K562 (cell line): ENCODE measurements at regions not wholly inside any gene's neighbourhood (a gene's known extent, or its start where the extent isn't known, plus 50 kb on each side); places are given as distances from the start of the nearest gene placed in this dataset.

Source experiments
- ATAC-seq: fragments of 200-7000 bp; cut with Tn5 transposase; 3 replicates; pipeline ENCODE4 v1.9.1; 2020; ENCODE audit warnings: moderate library complexity
- BruUV-seq: library from RNA; stranded (reverse); fragments of 400-500 nt; replicated peaks from 2 replicates; lab custom pipeline; 2021; lab: Mats Ljungman, UMichigan
- CTCF ChIA-PET: fragments of 300-600 bp; formaldehyde crosslinking; extraction: SDS; loops from one replicate; lab custom pipeline; 2021; ENCODE audit warnings: low intra/inter-chr PET ratio; lab: Yijun Ruan, JAX
- POLR2A ChIA-PET: fragments of 300-600, 350-650 bp; sonication (Branson Sonifier 250); formaldehyde crosslinking; extraction: SDS; loops from one replicate; lab custom pipeline; 2021; ENCODE audit warnings: antibody characterized with exemption, inconsistent platforms; lab: Yijun Ruan, JAX
- DNase-seq, 4 experiments: peaks; one replicate each; pipeline versions ENCODE4 v3.0.0 to v3.0.0-alpha.2; 2011 to 2018; ENCODE audit warnings: low spot score in 3 of 4, mixed read lengths in 3 of 4; ENCODE audit errors: extremely low read depth in 1 of 4
- FAIRE-seq: peaks from 2 replicates; lab custom pipeline; 2011; peaks lifted over from hg19 to GRCh38; lab: Jason Lieb, UNC
- H2AFZ ChIP-seq: 2 replicates; pipeline ENCODE4 v1.6.0; 2011; ENCODE audit warnings: low read depth, low read length, control low read depth, inconsistent platforms
- H3K27ac ChIP-seq: fragments of 200-600 bp; 3 replicates; pipeline ENCODE4 v1.8.0; 2011; ENCODE audit warnings: low read depth, mild to moderate bottlenecking, control low read depth, inconsistent platforms, low read length, moderate library complexity, mixed read lengths; ENCODE audit errors: extremely low read depth
- H3K27me3 ChIP-seq, 2 experiments: fragments of 300-600 bp in 1 of 2; 2 replicates in 1 of 2; 3 replicates in 1 of 2; pipeline versions ENCODE4 v1.6.0 to v1.8.0; 2011; ENCODE audit warnings: inconsistent platforms in 2 of 2, low read length in 2 of 2, mild to moderate bottlenecking in 1 of 2, mixed read lengths in 1 of 2, moderate library complexity in 1 of 2; ENCODE audit not compliant: control insufficient read depth in 2 of 2, insufficient read depth in 2 of 2
- H3K36me3 ChIP-seq: fragments of 300-600 bp; 3 replicates; pipeline ENCODE4 v1.8.0; 2011; ENCODE audit warnings: mild to moderate bottlenecking, low read length, inconsistent platforms; ENCODE audit not compliant: control insufficient read depth, insufficient read depth
- H3K4me1 ChIP-seq, 2 experiments: fragments of 200-600 bp in 1 of 2; replicated peaks in 1 of 2; 2 replicates in 1 of 2; 3 replicates in 1 of 2; pipeline versions ENCODE4 v1.5.1 to v1.8.0; 2011; ENCODE audit warnings: inconsistent platforms in 2 of 2, low read length in 2 of 2, mild to moderate bottlenecking in 1 of 2, mixed read lengths in 1 of 2, moderate library complexity in 1 of 2; ENCODE audit not compliant: control insufficient read depth in 2 of 2, insufficient read depth in 2 of 2
- H3K4me2 ChIP-seq: 2 replicates; pipeline ENCODE4 v1.6.1; 2011; ENCODE audit warnings: low read length, control low read depth, inconsistent platforms, mixed read lengths; ENCODE audit not compliant: insufficient read depth
- H3K4me3 ChIP-seq: fragments of 200-600 bp; sonication (generic), shearing (Covaris generic); 2 replicates; pipeline ENCODE4 v1.5.1; 2016; ENCODE audit warnings: control low read depth, inconsistent platforms
- H3K79me2 ChIP-seq: fragments of 200-600 bp; 3 replicates; pipeline ENCODE4 v1.8.0; 2011; ENCODE audit warnings: low read length, inconsistent platforms; ENCODE audit not compliant: control insufficient read depth, insufficient read depth
- H3K9ac ChIP-seq, 2 experiments: 2 replicates each; pipeline versions ENCODE4 v1.6.0 to v1.6.1; 2011; ENCODE audit warnings: low read depth in 2 of 2, low read length in 2 of 2, control low read depth in 1 of 2, inconsistent platforms in 1 of 2, mild to moderate bottlenecking in 1 of 2, mixed read lengths in 1 of 2; ENCODE audit not compliant: insufficient read depth in 1 of 2
- H3K9me1 ChIP-seq: one replicate; pipeline ENCODE4 v1.6.0; 2011; ENCODE audit warnings: inconsistent platforms, mild to moderate bottlenecking, low read length, moderate library complexity; ENCODE audit not compliant: control insufficient read depth, insufficient read depth
- H3K9me3 ChIP-seq: replicated peaks from 2 replicates; pipeline ENCODE4 v1.5.1; 2011; ENCODE audit warnings: low read depth, low read length, inconsistent platforms; ENCODE audit not compliant: control insufficient read depth, insufficient read depth
- H4K20me1 ChIP-seq: replicated peaks from 2 replicates; pipeline ENCODE4 v1.6.1; 2011; ENCODE audit warnings: low read length, inconsistent platforms, mixed read lengths; ENCODE audit not compliant: control insufficient read depth, insufficient read depth
- BRD4 ChIP-seq: fragments of 200-600 bp; sonication (generic); IDR thresholded peaks from 2 replicates; pipeline ENCODE4 v1.6.1; 2017; ENCODE audit warnings: inconsistent platforms
- ETV5 ChIP-seq: sonication (generic); formaldehyde crosslinking; IDR thresholded peaks from 2 replicates; pipeline ENCODE4 v1.4.0; 2020; ENCODE audit warnings: low read depth, mild to moderate bottlenecking, missing genetic modification reagents
- GABPA ChIP-seq: fragments of 200-800 bp; sonication (Bioruptor generic); conservative IDR thresholded peaks from 2 replicates; pipeline ENCODE4 v1.6.1; 2016; ENCODE audit warnings: low read depth, missing genetic modification characterization, missing compliant biosample characterization
- GATA2 ChIP-seq: sonication (generic); formaldehyde crosslinking; IDR thresholded peaks from 2 replicates; pipeline ENCODE4 v1.4.0; 2020; ENCODE audit warnings: mild to moderate bottlenecking, missing genetic modification reagents
- HLTF ChIP-seq: fragments of 450-650 bp; IDR thresholded peaks from 2 replicates; pipeline ENCODE4 v1.6.1; 2016
- KDM5B ChIP-seq: fragments of 200-600 bp; sonication (generic); IDR thresholded peaks from 2 replicates; pipeline ENCODE4 v1.6.1; 2012; ENCODE audit warnings: low read depth, mild to moderate bottlenecking, moderate library complexity, low read length, control low read depth, inconsistent platforms; ENCODE audit not compliant: insufficient replicate concordance
- LEF1 ChIP-seq: fragments of 450-650 bp; IDR thresholded peaks from 2 replicates; pipeline ENCODE4 v1.6.1; 2016; ENCODE audit warnings: mild to moderate bottlenecking
- SOX6 ChIP-seq: fragments of 450-650 bp; IDR thresholded peaks from 2 replicates; pipeline ENCODE4 v1.6.1; 2014; ENCODE audit warnings: mild to moderate bottlenecking
- TAF1 ChIP-seq: IDR thresholded peaks from 2 replicates; pipeline ENCODE4 v1.6.1; 2011; ENCODE audit warnings: mild to moderate bottlenecking, low read length, moderate library complexity; ENCODE audit not compliant: insufficient read depth, control insufficient read depth, severe bottlenecking; ENCODE audit errors: extremely low read depth
- ZBED1 ChIP-seq: IDR thresholded peaks from 2 replicates; pipeline ENCODE4 v1.6.1; 2014
- ZKSCAN8 ChIP-seq: fragments of 200-800 bp; sonication (Bioruptor generic); IDR thresholded peaks from 2 replicates; pipeline ENCODE4 v1.6.1; 2016; ENCODE audit warnings: missing genetic modification characterization, missing compliant biosample characterization
- ZNF695 ChIP-seq: fragments of 450-650 bp; formaldehyde crosslinking; IDR thresholded peaks from 2 replicates; pipeline ENCODE4 v1.4.0; 2020; ENCODE audit warnings: mild to moderate bottlenecking, moderate library complexity
- ZZZ3 ChIP-seq: fragments of 450-650 bp; IDR thresholded peaks from 2 replicates; pipeline ENCODE4 v1.6.1; 2016; ENCODE audit warnings: antibody characterized with exemption, mild to moderate bottlenecking, moderate library complexity
- WGBS: fragments of 100-300 bp; shearing (Covaris generic); methylation state at CpG from one replicate; pipeline ENCODE4 v1.1.6; 2016; ENCODE audit warnings: low coverage, mixed read lengths; ENCODE audit not compliant: insufficient coverage; ENCODE audit errors: missing lambda C conversion rate; 5-methylcytosine and 5-hydroxymethylcytosine counted together
- in situ Hi-C: fragments of 300-500 bp; cut with MboI; formaldehyde crosslinking; loops from 4 replicates; pipeline ENCODE4 v1.15.0; 2018; ENCODE audit warnings: inconsistent platforms, mixed read lengths
- intact Hi-C: fragments of 100-400 bp; cut with micrococcal nuclease; formaldehyde crosslinking; loops from 2 replicates; pipeline ENCODE4 v1.14.2; 2022
- TF ChIP-seq, protein P1 (sequence below), 2 experiments: fragments of 450-650 bp; conservative IDR thresholded peaks; 2 replicates each; pipeline ENCODE4 v1.6.1; 2017; ENCODE audit warnings: mild to moderate bottlenecking in 2 of 2, moderate library complexity in 2 of 2
- TF ChIP-seq, protein P2 (sequence below): fragments of 250-450 bp; sonication (Bioruptor Pico); IDR thresholded peaks from 2 replicates; pipeline ENCODE4 v1.8.0; 2022; ENCODE audit warnings: moderate library complexity, mild to moderate bottlenecking, inconsistent platforms
- TF ChIP-seq, protein P3 (sequence below): fragments of 450-650 bp; IDR thresholded peaks from 2 replicates; pipeline ENCODE4 v1.6.1; 2017; ENCODE audit warnings: mild to moderate bottlenecking, moderate library complexity

DNA sequence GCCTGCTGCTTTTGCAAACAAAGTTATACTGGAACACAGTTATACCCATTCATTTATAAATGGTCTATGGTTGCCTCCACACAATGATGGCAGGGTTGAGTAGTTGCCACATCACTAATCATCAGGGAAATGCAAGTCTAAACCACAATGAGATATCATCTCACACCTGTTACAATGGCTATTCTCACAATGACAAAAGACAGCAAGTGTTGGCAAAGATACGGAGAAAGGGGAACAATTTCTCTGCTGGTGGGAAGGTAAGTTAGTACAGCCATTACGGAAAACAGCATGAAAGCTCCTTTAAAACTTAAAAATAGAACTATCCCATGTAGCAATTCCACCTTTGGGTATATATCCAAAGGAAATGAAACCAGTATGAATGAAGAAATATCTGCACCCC, 261.4 kb downstream of the TJP1 start:
- Histone ChIP-seq H3K27me3 (peaks cover 0 to 11% of the 10 kb centered on the region in 2 experiments; a peak in 2 of 5 replicates), H2AFZ (no peak overlapping the region), H3K9me3 (no peaks in the 10 kb centered on the region), H3K4me1 (no peaks in the 10 kb centered on the region), H3K4me3 (no peak overlapping the region), H3K4me2 (no peak overlapping the region), H3K36me3 (no peaks in the 10 kb centered on the region), H3K9me1 (no peaks in the 10 kb centered on the region), H4K20me1 (no peaks in the 10 kb centered on the region), H3K79me2 (no peaks in the 10 kb centered on the region), H3K9ac (no peak overlapping the region), H3K27ac (no peak overlapping the region)
- POLR2A ChIA-PET = no interaction called here
- in situ Hi-C loops = no loop called here
- intact Hi-C loops = no loop called here
- no TSS peak for BruUV-seq
- no peak for FAIRE-seq
- TF ChIP-seq TAF1 (no peak), GABPA (tag) (no peak), ZZZ3 (no peak), HLTF (no peak), SOX6 (no peak), ZBED1 (no peak), ETV5 (CRISPR knock-in tag) (no peak), ZNF695 (CRISPR knock-in tag) (no peak), BRD4 (no peak), LEF1 (no peak), ZKSCAN8 (no peak), GATA2 (CRISPR knock-in tag) (no peak), KDM5B (no peak)
- TF ChIP-seq, protein P1, sequence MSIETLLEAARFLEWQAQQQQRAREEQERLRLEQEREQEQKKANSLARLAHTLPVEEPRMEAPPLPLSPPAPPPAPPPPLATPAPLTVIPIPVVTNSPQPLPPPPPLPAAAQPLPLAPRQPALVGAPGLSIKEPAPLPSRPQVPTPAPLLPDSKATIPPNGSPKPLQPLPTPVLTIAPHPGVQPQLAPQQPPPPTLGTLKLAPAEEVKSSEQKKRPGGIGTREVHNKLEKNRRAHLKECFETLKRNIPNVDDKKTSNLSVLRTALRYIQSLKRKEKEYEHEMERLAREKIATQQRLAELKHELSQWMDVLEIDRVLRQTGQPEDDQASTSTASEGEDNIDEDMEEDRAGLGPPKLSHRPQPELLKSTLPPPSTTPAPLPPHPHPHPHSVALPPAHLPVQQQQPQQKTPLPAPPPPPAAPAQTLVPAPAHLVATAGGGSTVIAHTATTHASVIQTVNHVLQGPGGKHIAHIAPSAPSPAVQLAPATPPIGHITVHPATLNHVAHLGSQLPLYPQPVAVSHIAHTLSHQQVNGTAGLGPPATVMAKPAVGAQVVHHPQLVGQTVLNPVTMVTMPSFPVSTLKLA (conservative IDR thresholded peaks at IDR 0.05) = no peak
- TF ChIP-seq, protein P2, sequence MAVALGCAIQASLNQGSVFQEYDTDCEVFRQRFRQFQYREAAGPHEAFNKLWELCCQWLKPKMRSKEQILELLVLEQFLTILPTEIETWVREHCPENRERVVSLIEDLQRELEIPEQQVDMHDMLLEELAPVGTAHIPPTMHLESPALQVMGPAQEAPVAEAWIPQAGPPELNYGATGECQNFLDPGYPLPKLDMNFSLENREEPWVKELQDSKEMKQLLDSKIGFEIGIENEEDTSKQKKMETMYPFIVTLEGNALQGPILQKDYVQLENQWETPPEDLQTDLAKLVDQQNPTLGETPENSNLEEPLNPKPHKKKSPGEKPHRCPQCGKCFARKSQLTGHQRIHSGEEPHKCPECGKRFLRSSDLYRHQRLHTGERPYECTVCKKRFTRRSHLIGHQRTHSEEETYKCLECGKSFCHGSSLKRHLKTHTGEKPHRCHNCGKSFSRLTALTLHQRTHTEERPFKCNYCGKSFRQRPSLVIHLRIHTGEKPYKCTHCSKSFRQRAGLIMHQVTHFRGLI (CRISPR knock-in tag) = no peak
- TF ChIP-seq, protein P3, sequence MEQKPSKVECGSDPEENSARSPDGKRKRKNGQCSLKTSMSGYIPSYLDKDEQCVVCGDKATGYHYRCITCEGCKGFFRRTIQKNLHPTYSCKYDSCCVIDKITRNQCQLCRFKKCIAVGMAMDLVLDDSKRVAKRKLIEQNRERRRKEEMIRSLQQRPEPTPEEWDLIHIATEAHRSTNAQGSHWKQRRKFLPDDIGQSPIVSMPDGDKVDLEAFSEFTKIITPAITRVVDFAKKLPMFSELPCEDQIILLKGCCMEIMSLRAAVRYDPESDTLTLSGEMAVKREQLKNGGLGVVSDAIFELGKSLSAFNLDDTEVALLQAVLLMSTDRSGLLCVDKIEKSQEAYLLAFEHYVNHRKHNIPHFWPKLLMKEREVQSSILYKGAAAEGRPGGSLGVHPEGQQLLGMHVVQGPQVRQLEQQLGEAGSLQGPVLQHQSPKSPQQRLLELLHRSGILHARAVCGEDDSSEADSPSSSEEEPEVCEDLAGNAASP = no peak
- CTCF ChIA-PET = no interaction called here
- WGBS = 4% methylated on average over 2 of the region's 2 CpGs
- DNase-seq = no peak
- no peak for ATAC-seq
